ENCODE measurements at regions not wholly inside any gene's neighbourhood (a gene's known extent, or its start where the extent isn't known, plus 50 kb on each side); places are given as distances from the start of the nearest gene placed in this dataset.
"Not testable (repeated sequence)": the region's sequence is repeated elsewhere in the genome, so short reads cannot be mapped to it uniquely, and the experiment has no call there.

DNA sequence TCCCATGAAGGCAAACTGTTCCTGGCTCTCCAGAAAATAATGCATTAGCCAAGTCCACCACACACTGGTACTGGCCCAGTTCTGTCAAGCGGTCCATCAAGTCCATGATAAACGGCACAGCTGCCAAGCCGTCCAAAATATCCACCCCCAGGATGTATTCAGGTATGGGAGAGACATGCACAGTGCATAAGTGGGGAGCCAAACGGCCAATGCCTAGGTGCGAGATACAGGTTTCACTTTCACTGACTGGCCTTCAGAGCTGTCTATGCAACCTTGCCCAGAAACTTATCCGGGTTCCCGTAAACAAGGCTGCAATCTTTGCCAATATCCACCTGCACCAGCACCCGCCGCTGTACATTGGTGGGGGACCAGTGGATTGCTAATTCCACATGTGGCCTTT is 795.8 kb downstream of the EFNA5 start:
- no peak for DNase-seq

DNA sequence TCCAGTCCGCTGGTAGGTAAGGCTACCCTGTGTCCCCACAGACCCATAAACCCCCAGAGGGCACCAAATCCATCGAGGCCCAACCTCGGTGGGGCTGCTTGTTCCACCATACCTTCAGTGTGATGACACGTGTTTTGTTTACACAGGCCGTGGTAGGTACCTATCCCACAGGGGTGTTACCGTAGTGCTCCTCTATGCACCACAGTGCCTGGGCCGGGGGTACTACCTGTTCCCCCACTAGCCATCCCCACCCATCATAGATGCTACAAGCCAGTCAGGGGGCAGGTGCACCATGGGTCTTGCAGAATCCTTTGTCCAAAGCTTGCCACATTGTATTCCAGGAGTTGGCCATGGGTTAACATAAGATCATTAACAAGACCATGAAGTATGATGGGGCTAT is 796.2 kb downstream of the EFNA5 start:
- DNase-seq = no peak

DNA sequence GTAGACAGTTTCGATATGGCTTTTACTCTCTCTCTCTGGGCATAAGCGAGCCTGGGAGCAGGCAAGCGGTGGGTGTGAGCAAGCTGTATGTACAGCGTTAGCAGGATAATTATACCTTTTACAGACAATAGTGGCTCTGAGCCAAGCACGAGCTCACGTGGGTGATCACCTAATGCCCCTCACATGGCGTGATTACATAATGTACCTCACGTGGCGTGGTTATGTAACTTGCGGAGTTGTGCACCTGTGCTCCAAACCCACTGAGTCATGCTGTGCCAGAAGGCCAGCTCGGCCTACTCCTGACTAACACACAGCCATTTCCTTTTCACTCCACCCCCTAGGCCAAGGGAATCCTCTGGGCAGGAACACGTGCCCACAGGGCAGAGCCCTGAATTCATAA is 797.2 kb downstream of the EFNA5 start:
- DNase-seq = no peak

DNA sequence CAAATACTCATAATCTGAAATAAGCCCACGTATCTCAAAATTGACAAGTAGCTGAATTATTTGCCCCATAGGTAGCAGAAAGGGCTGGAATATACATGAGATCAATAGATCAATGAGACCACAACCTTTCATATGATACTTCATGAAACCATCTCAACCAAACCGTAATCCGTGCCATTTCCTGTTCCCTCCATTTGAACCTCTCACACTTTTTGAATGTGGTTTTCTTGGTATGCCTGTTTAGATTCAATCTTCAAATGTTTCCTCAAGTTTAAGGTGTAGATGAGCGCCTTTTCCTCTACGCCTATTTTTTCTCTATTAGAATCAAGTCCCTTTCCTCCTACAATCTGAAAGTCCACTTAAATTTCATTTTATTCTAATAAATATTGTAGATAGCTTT is 805.5 kb downstream of the EFNA5 start:
- DNase-seq = no peak

DNA sequence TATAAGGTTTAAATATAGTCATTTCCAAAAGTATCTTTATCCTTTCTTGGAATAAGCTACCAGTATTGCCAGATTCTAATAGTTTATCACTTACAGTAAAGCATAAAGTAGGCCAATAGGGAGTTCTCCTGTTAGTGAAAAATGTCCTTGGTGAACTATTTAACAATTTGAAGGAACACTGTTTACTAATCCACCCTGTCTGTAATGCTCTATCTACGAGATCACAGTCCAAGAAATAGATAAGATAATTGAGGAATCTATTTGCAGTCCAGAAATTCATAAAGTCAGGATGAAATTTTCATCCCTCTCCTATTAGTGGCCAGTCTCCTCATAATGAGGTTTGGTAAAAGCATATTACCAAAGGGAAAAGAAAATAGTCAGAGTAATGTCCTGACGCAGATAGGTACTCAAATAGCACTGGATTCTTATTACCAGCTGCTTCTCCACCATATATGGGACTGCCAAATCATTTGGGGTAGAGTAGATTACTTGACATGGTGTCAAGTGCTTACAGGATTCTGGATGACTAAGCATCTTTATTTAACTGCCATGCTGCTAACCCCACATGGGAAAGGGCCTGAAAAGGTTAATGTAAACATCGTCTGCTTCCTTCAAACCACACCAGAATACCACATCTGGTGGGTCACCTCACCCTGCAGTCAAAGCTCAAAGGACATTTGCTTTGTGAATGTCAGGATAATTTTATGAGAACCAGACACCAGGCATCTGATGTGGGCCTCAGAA is 808.1 kb downstream of the EFNA5 start:
- DNase-seq = peak; percentile 72

DNA sequence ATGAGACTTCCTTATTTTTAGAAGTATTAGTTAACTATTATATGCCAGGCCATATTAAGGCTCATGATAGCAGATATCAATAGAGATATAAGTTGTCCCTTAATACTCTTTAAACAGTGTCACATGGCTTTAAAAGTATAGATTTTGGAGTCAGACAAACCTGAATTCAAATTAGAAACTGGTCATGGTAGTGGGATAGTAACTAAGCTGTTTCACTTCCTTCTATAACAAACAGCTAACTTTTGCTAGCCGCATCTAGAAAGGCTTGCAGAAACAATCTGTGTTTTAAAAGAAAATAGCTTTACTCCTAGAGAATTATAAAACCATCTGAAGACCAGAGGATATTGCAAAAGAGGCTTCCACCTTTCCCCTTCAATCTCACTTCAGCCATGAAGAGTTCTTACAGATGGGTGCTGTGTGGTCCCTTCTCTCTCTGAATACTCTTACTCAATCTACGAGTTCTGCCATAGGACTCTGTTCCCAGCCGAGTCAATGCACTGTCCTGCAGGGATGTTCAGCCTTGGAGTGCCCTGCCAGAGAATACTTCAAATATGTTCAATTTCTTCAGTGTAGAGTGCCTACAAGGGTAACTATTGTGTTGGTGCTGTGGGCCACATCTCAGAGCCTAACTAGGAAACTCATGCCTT is 810.2 kb downstream of the EFNA5 start:
- no peak for DNase-seq

DNA sequence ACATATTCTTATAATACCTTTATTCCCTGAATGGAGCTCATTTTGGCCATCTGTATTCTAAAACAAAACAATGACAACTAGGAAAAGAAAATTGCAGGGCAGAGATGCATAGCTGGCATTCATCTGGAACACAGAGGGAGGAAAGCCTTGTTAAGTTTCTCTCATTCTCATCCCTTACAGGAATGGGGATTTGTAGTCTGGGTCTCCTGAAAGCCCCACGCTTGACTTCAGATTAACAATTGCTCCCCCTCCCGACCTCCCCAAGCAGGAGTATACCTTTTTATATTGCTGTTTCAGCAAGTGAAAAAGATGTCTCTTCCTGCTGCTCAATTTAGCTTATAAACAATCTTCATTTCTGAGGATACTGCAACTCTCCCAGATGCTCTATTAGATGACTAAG is 812.1 kb downstream of the EFNA5 start:
- no peak for DNase-seq

DNA sequence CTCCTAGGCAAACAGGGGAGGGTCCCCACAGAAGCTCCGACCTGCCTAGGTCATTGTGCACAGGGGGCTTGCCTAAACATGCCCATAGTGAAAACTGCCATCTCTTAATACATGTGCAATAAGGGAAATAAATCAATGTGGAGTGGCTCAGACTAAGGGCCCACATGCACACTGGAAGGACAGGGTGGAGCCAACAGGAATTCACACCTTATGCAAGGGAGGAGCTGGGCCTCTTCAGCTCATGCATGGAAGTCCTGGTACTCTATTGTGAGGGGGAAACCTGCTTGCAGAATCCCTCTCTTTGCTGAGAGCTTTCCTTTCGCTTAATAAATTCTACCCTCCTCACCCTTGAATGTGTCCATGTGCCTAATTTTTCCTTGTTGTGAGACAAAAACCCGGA is 815.8 kb downstream of the EFNA5 start:
- no peak for DNase-seq

DNA sequence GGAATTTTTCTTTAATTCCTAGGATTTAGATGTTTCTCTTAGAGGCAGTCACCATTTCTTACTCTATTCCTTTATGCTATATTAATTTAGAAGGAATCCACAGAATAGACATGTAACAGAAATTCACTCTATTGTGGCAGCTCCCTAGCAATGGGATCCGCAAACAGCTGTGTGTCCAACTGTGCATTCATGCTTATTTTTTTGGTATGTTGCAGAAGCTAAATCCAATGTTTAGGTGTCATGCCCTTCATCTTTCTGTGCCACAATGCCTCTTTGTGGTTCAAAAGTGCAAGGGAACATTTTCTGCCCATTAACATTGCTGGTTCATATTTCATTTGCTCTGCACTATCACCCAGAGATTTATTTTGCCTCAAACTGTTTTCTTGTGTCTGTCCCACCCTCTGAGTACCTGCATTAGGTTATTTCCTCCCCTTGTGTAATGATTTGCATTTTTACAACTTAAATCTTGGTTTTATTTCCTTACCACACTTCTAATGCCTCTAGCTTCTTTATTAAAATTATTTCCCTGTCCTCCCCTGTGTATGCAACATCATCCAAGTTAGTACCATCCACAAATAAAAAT is 816.5 kb downstream of the EFNA5 start:
- no peak for DNase-seq

DNA sequence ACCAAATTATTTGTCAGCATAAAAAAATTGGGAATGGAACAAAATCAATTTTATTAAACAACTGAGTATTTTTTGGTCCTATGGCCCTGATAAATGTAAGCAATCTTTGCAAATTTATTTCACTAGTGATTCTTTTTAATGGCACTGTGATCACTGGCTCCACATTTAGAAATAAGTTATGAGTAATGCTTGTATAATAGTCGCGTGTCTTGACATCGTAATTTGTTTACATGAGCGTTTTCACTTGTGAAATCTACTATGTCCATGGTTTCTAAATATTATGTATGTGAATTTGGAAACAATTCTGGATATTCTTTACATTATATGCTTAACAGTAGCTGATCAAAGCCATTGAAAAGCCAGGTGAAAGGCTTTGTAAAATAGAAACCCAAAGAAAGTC is 817.5 kb downstream of the EFNA5 start:
- no peak for DNase-seq

DNA sequence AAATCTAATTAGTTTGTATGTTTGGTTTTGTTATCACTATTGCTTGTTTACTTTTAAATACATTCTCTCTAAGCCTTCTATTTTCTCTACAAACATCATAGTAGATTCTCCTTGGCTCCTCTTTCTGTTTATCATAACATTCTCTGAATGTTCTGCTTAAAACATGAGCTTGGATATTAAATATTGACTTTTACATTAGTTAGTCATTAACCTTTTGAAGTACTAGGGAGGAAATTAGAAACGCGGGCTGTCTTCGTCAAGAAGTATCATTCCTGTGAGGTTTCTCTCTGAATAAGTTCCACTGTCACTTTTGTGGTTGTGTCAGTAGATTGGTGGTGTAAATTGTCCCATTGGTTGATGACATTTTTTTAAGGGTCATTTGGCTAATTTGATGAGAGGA is 821.5 kb downstream of the EFNA5 start:
- no peak for DNase-seq

DNA sequence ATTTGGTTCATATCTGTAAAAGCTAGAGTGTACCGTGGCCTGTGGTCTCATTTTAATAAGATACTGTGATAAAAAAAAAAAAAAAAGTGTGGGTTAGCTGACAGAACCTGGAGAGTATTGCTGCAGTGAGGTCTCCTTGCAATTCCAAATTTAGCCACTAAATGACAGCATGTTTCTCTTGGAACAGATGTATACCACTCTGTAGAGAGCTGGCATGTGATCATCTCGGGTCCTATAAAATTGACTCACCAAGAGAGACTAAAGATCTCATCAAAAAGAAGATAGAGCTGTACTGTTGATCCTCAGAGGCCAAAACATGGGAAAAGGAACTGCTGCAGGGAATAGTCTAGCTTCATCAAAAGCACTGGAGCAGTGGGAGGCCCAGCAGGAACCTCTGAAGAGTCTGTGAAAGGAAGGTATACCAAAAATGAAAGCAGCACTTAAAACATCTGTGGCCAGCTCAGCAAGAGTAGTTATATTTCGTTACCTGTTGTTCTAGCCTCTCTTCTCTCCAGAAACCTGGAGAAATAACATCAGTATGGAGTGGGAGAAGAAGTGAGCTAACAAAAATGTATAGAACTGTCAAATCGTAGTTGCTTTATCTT is 826.8 kb downstream of the EFNA5 start:
- DNase-seq = no peak

DNA sequence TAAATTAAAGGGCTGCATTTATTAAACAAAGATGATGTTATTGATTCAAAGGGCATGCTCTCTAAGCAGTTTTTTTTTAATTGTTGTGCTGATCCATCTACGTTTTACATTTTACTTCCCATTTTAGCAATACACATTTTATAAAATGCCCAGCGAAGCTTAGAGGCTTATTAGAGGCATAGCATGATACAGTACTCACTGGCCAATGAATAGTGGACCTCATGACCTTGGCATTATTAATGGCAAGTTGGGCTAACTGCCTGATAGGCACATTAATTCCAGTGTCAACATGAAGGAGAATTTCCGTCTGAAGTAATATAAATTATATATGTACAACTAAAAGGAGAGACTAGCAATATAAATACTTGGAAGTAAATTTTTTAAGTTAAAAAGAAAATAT is 837.2 kb downstream of the EFNA5 start:
- no peak for DNase-seq

DNA sequence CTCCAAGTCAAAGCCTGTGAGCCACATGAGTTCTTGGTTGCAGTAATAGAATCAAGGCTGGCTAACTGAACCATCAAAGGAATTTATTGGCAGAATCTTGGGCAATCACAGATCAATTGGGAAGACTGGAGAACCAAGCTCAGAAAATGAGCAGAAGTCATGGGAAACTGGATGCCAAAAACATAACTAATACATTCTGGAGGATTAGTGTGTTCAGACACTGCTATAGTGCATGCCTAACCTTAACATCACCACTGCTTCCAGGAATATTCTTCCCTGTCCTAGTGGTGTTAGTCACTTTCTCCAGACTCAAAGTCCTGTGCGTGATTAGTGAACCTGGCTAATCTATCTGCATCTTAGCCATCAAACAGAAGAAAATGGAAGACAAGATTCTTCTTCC is 843.7 kb downstream of the EFNA5 start:
- no peak for DNase-seq

DNA sequence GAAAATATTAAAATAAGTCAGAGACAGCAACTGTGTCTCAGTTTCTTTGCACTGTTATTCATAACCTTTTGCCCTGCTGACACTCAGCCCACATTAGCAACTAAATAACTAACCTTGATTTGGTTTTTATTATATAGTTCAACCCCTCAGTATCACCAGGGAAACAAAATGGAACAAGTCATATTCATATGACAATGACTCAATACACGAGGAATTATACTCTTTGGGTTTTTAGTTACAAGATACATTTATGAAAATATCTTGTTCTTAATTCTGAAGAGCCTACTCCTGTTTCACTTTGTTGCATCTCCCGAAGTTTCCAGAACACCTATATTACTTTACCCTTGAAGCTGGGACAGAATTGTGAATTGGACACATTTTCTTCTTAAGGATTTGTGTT is 845.4 kb downstream of the EFNA5 start:
- DNase-seq = no peak

DNA sequence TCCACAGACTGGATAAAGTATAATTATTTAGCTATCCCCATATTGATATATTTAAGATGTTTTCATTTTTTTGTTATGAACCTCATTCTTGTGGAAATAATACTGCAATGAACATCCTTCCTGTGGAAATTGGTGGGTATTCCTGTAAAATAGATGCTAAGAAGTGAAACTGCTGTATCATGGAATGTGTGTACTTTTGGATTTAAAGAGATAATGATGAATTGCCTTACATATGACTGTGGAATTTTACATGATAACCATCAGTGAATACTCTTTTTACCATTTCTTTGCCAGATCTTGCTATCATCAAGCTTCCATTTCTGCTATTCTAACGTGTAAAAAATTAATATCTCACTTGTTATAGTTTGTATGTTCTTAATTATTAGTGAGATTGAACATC is 847.9 kb downstream of the EFNA5 start:
- DNase-seq = no peak

DNA sequence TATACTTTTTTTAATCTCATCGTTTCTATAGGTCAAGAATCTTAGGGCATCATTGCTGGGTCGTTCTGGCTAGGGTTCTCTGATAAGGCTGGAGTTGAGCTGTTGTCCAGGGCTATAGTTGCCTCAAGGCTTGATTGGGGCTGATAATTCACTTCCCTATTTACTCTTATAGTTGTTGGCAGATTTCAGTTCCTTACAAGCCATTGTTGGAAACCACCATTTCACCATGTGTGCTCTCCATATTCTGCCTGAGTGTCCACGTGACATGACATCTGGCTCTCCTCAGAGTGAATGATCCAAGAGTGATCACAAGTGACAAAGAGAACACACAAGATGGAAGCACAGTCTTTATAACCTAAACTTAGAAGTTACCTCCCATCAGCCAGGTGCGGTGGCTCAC is 852.2 kb downstream of the EFNA5 start:
- DNase-seq = no peak

DNA sequence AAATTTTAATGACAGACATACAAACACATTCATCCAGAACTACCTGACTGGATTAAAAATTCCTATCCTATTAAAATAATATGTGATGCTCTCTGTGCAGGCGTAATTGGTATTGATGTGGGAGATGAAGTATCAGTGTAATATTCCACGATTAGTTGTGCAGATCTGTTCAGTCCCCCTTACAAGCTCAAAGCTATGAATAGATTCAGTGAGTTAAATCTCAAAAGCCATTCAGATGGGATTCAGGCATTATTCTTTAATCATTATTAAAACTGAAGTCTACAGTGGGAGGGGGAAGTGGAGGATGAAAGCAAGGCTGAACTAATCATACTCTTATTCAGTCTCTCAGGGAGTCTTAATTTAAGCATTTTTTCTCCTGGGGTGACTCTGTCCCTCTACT is 855.8 kb downstream of the EFNA5 start:
- DNase-seq = no peak

DNA sequence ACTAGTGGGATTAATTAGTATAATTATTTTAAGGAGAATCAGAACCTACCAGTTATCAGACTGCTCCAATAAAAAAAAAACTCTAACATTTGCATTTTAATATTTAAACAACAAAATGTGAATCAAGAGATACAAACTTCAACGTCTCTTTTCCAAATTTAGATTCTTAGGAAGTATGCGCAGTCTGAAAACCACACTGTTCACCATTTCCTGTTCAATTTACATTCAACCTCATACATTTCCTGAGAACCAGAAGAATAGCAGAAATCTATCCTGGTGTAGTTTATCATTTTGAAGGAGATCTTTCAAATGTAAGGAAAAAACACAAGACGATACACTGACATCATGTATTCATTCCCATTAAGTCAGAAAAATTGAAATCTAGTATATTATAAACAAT is 869.2 kb downstream of the EFNA5 start:
- peak; percentile 47 for DNase-seq

DNA sequence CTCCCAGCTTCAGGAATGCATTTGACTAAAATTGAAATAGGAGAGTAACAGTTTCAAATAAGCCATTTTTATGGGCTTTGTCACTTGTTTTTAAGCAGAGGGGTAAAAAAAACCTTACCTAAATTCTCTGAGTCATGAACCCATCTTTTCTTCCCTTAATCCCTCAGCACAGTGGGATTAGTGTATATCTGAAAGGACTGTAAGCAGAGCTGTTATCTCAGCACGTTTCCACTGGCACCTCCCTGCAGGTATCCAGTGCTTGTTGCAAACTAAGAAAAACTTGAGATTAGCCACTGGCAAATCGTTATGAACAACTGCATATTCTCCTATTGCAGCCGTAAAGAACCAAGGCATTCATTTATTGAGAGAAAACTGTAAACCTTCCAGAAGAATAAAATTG is 872.7 kb downstream of the EFNA5 start:
- DNase-seq = no peak

DNA sequence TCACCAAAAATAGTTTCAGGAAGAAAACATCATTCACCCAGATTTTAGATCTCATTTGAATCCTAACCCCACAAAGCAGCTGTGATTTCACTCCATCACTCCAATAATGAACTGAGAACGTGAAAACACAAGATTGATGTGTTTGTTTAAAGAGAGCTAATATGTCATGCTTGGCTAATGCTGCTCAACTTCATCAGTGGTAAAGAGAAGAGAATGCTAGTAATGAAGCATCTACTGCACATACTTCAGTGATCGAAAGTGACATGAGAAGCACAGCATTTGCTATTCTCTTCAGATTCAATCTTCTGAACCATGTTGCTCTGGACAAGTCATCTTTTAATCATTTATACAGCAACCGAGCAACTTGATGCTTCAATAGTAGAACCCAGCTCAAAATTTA is 874.7 kb downstream of the EFNA5 start:
- no peak for DNase-seq

DNA sequence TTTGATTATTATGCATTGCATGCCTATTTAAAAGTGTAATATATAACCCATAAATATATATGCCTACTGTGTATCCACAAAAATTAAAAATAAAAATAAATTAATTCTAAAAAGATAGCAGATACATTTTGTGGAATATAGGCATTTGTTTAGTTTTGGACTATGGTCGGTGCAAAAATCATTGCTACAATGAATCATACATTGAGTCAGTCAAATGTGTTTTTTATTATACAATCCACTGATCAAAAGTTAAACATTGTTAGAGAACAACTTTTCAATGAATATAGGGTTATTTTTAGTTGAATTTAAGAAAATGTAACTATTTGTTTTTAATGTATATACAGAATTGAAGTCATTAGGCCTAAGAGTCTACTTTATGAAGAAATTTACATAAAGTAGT is 885.9 kb downstream of the EFNA5 start:
- no peak for DNase-seq

DNA sequence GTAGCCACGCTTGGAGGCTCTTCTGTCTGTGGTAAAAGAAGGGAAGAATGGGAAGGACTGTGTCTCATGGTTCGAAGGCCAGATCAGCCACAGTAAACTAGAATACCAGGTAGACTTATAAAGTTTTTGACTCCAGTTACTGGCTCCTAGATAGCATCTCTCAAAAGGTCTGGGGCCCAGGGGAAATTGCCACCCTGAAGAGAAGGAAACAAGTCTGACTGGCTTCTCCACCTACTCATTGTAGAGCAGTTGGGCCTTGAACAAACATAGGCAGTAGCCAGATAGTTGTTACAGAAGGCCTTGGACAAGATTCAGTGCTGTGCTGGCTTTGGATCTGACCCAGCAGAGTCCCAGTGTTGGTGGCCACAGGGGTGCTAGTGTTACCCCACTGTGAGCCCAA is 890.4 kb downstream of the EFNA5 start:
- no peak for DNase-seq

DNA sequence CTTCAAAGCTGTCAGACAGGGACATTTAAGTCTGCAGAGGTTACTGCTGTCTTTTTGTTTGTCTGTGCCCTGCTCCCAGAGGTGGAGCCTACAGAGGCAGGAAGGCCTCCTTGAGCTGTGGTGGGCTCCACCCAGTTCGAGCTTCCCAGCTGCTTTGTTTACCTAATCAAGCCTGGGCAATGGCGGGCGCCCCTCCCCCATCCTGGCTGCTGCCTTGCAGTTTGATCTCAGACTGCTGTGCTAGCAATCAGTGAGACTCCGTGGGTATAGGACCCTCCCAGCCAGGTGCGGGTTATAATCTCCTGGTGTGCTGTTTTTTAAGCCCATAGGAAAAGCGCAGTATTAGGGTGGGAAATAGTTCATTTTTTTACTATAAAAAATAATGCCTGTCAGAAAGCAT is 894.2 kb downstream of the EFNA5 start:
- DNase-seq = not testable (repeated sequence)

Data from GDM1 (cell line).